Osteoblast (primary cell): ENCODE measurements at regions not wholly inside any gene's neighbourhood (a gene's known extent, or its start where the extent isn't known, plus 50 kb on each side); places are given as distances from the start of the nearest gene placed in this dataset.

Experiments used
- DNase-seq: peaks from one replicate; pipeline ENCODE4 v3.0.0; 2011; ENCODE audit warnings: low spot score, mixed read lengths; ENCODE audit not compliant: insufficient read length; ENCODE audit errors: missing footprints
- H2AFZ ChIP-seq: 2 replicates; pipeline ENCODE4 v1.6.0; 2011; ENCODE audit warnings: mild to moderate bottlenecking, low read length
- H3K27ac ChIP-seq: 2 replicates; pipeline ENCODE4 v1.5.1; 2011; ENCODE audit warnings: mild to moderate bottlenecking, low read depth, low read length, moderate library complexity
- H3K27me3 ChIP-seq: 2 replicates; pipeline ENCODE4 v1.6.0; 2012; ENCODE audit warnings: mild to moderate bottlenecking, control low read depth, inconsistent platforms, low read length, moderate library complexity; ENCODE audit not compliant: insufficient read depth
- H3K36me3 ChIP-seq: 2 replicates; pipeline ENCODE4 v1.5.1; 2011; ENCODE audit warnings: mild to moderate bottlenecking, low read length, control low read depth, moderate library complexity; ENCODE audit not compliant: insufficient read depth
- H3K4me1 ChIP-seq: 2 replicates; pipeline ENCODE4 v1.5.1; 2011; ENCODE audit warnings: mild to moderate bottlenecking, low read length, control low read depth, moderate library complexity; ENCODE audit not compliant: insufficient read depth
- H3K4me2 ChIP-seq: 2 replicates; pipeline ENCODE4 v1.6.0; 2011; ENCODE audit warnings: mild to moderate bottlenecking, low read length; ENCODE audit not compliant: insufficient read depth
- H3K4me3 ChIP-seq: fragments of 200-600 bp; sonication (generic); 3 replicates; pipeline ENCODE4 v1.5.1; 2012; ENCODE audit warnings: mild to moderate bottlenecking, low read length, inconsistent platforms; ENCODE audit not compliant: insufficient read depth
- H3K79me2 ChIP-seq: 2 replicates; pipeline ENCODE4 v1.6.0; 2012; ENCODE audit warnings: mild to moderate bottlenecking, low read length, control low read depth, inconsistent platforms; ENCODE audit not compliant: insufficient read depth
- H3K9me3 ChIP-seq: 2 replicates; pipeline ENCODE4 v1.5.1; 2011; ENCODE audit warnings: low read depth, low read length, control low read depth
- H4K20me1 ChIP-seq: 2 replicates; pipeline ENCODE4 v1.6.0; 2012; ENCODE audit warnings: mild to moderate bottlenecking, low read length, control low read depth; ENCODE audit not compliant: insufficient read depth
- TF ChIP-seq, protein P1 (sequence below): IDR thresholded peaks from 2 replicates; pipeline ENCODE4 v1.5.1; 2011; ENCODE audit warnings: mild to moderate bottlenecking, low read depth, low read length, moderate library complexity; ENCODE audit errors: extremely low read depth

DNA sequence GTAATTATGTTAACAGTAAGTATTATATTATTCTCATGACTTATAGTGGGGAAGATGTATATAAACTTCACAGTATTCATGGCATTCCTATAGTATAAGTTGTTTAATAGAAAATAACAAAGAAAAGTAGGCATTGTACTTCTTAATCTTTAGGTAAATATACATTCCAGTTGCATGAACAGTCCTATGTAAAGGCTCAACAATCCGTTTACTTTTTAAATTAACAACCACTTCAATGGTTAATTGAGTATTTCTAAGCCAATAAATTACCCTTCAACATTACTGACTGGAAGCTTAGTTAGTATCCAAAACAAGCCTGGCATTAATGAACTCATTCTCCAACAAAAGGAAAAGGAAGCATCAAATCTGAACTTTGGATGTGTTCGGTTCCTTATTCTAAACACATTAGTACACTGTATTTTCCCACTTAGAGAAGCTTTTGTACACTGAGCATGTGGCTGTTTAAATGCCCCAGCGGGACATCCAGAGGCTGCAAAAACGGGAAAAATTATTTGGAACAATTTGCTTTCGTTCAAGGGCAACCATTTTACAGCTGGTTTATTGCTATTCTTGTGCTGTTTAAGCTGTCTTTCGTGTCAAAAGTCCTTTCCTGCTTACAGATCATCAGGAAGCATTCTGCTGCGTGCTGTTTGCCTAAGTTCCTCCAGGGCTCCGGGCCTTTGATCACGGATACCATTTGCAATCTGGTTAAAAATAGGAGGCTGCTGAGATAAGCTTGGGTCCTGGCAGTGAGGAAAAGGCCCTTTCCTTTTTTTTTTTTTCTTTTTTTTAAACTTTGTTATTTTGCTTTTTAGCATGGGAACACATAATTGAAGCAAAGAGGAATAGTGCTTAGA is 460.3 kb downstream of the SPRY1 start:
- no peak overlapping the region for H3K27ac ChIP-seq
- DNase-seq, result peak; percentile 1
- no peaks in the 10 kb centered on the region for H3K27me3 ChIP-seq
- no peaks in the 10 kb centered on the region for H4K20me1 ChIP-seq
- H3K4me2 ChIP-seq, result peak overlapping the region; percentile 74
- no peaks in the 10 kb centered on the region for H3K4me1 ChIP-seq
- TF ChIP-seq, protein P1, sequence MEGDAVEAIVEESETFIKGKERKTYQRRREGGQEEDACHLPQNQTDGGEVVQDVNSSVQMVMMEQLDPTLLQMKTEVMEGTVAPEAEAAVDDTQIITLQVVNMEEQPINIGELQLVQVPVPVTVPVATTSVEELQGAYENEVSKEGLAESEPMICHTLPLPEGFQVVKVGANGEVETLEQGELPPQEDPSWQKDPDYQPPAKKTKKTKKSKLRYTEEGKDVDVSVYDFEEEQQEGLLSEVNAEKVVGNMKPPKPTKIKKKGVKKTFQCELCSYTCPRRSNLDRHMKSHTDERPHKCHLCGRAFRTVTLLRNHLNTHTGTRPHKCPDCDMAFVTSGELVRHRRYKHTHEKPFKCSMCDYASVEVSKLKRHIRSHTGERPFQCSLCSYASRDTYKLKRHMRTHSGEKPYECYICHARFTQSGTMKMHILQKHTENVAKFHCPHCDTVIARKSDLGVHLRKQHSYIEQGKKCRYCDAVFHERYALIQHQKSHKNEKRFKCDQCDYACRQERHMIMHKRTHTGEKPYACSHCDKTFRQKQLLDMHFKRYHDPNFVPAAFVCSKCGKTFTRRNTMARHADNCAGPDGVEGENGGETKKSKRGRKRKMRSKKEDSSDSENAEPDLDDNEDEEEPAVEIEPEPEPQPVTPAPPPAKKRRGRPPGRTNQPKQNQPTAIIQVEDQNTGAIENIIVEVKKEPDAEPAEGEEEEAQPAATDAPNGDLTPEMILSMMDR, result peak; percentile 10
- peak overlapping the region; percentile 98 for H2AFZ ChIP-seq
- no peaks in the 10 kb centered on the region for H3K9me3 ChIP-seq
- H3K4me3 ChIP-seq, result peak overlapping the region; percentile 41
- H3K79me2 ChIP-seq, result no peaks in the 10 kb centered on the region
- H3K36me3 ChIP-seq, result no peaks in the 10 kb centered on the region

DNA sequence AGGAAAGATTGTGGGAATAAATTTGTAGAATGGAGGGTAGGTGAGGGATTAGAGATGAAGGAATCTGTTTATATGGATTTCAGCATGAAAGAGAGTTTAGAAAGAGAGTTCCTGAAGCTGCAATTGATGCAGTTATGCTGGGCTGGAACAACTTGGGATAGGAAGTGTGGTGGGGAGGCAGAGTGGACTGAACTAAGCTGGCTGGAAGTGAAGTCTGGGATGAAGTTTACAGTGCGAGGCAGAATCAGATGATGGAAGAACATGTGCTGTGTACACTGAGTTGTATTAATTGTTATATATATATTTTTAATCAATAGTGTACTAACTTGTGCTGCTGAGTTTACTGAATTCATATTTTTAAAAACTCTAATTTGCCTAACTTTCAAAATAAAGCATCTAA is 461.9 kb downstream of the SPRY1 start:
- no peaks in the 10 kb centered on the region for H4K20me1 ChIP-seq
- no peak overlapping the region for H3K27ac ChIP-seq
- H3K4me2 ChIP-seq, result no peak overlapping the region
- H2AFZ ChIP-seq, result peak overlapping the region; percentile 56
- H3K4me3 ChIP-seq, result no peak overlapping the region
- H3K9me3 ChIP-seq, result no peaks in the 10 kb centered on the region
- no peaks in the 10 kb centered on the region for H3K36me3 ChIP-seq
- no peaks in the 10 kb centered on the region for H3K4me1 ChIP-seq
- H3K27me3 ChIP-seq, result no peaks in the 10 kb centered on the region
- TF ChIP-seq, protein P1, result no peak
- no peak for DNase-seq
- no peaks in the 10 kb centered on the region for H3K79me2 ChIP-seq

DNA sequence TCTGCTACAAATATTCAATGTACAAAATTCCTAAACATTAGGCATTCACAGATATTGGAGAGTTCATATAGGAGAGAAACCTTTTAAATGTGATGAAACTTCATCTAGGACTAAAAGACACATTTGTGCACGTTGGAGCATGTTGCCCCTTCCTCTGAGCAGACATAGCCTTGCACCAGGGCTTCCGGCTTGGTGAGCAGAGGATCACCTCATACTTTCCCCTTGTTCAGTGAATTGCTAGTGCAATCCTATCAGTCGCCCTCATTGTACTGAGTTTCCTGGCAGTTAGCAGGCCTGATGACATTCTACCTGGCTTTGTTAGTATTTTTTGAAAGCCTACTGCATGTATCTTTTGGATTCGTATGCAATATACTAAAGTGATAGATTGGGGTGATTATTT is 466.2 kb downstream of the SPRY1 start:
- H3K4me3 ChIP-seq, result no peak overlapping the region
- no peaks in the 10 kb centered on the region for H4K20me1 ChIP-seq
- H3K27me3 ChIP-seq, result no peaks in the 10 kb centered on the region
- H3K79me2 ChIP-seq, result no peaks in the 10 kb centered on the region
- TF ChIP-seq, protein P1, result no peak
- H3K9me3 ChIP-seq, result no peaks in the 10 kb centered on the region
- H3K4me2 ChIP-seq, result no peak overlapping the region
- H3K27ac ChIP-seq, result no peak overlapping the region
- H2AFZ ChIP-seq, result no peak overlapping the region
- H3K36me3 ChIP-seq, result no peaks in the 10 kb centered on the region
- no peaks in the 10 kb centered on the region for H3K4me1 ChIP-seq
- no peak for DNase-seq

DNA sequence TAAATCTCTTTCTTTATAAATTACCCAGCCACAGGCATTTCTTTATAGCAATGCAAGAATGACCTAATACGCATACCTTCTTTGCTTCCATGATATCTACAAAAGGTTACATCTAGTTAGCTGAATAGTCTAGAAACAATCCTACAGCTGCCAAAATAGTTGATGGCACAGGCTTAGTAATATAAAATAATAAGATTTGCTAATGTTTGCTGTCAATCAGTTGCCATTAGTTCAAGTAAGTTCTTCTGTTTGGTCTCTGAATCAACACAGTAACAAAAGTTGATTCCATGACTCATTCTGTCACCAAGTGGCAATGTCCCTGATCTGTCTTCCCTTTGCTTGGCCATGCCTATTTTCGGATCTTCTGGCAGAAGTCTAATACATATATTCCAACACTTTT is 470.2 kb downstream of the SPRY1 start:
- H3K79me2 ChIP-seq, result no peaks in the 10 kb centered on the region
- H3K4me1 ChIP-seq, result no peaks in the 10 kb centered on the region
- H4K20me1 ChIP-seq, result no peaks in the 10 kb centered on the region
- H3K4me3 ChIP-seq, result no peak overlapping the region
- H2AFZ ChIP-seq, result no peak overlapping the region
- TF ChIP-seq, protein P1, result no peak
- no peak for DNase-seq
- H3K27ac ChIP-seq, result no peak overlapping the region
- H3K36me3 ChIP-seq, result no peaks in the 10 kb centered on the region
- H3K27me3 ChIP-seq, result no peaks in the 10 kb centered on the region
- H3K9me3 ChIP-seq, result no peaks in the 10 kb centered on the region
- H3K4me2 ChIP-seq, result no peak overlapping the region
